GM13976 (cell line): ENCODE measurements at regions not wholly inside any gene's neighbourhood (a gene's known extent, or its start where the extent isn't known, plus 50 kb on each side); places are given as distances from the start of the nearest gene placed in this dataset.
"Not testable (repeated sequence)": the region's sequence is repeated elsewhere in the genome, so short reads cannot be mapped to it uniquely, and the experiment has no call there.

Experiments used
- DNase-seq: peaks from one replicate; pipeline ENCODE4 v3.0.0; 2012; ENCODE audit warnings: low spot score
- in situ Hi-C: fragments of 300-500 bp; cut with MboI; formaldehyde crosslinking; loops from one replicate; pipeline ENCODE4 v1.12.0; 2022; ENCODE audit warnings: low sequenced_read_pairs, mixed read lengths, inconsistent platforms; ENCODE audit not compliant: unreplicated experiment
- TF ChIP-seq, protein P1 (sequence below): IDR thresholded peaks from 2 replicates; pipeline ENCODE4 v1.5.1; 2012; ENCODE audit warnings: borderline replicate concordance, mild to moderate bottlenecking; ENCODE audit not compliant: insufficient read depth; ENCODE audit errors: extremely low read depth, missing control alignments, control extremely low read depth

GRCh38 chr2:58476556-58476955 is 235.4 kb upstream of the FANCL start:
- in situ Hi-C loops: no loop called here
- TF ChIP-seq, protein P1, sequence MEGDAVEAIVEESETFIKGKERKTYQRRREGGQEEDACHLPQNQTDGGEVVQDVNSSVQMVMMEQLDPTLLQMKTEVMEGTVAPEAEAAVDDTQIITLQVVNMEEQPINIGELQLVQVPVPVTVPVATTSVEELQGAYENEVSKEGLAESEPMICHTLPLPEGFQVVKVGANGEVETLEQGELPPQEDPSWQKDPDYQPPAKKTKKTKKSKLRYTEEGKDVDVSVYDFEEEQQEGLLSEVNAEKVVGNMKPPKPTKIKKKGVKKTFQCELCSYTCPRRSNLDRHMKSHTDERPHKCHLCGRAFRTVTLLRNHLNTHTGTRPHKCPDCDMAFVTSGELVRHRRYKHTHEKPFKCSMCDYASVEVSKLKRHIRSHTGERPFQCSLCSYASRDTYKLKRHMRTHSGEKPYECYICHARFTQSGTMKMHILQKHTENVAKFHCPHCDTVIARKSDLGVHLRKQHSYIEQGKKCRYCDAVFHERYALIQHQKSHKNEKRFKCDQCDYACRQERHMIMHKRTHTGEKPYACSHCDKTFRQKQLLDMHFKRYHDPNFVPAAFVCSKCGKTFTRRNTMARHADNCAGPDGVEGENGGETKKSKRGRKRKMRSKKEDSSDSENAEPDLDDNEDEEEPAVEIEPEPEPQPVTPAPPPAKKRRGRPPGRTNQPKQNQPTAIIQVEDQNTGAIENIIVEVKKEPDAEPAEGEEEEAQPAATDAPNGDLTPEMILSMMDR: no peak
- DNase-seq: no peak

GRCh38 chr2:58475756-58476155 is 234.6 kb upstream of the FANCL start:
- in situ Hi-C loops: no loop called here
- TF ChIP-seq, protein P1: no peak
- DNase-seq: no peak

GRCh38 chr2:58473165-58473564 is 232.0 kb upstream of the FANCL start:
- in situ Hi-C loops: no loop called here
- DNase-seq: no peak
- TF ChIP-seq, protein P1: no peak

- TF ChIP-seq, protein P1: no peak
- peak; percentile 11 for DNase-seq
- in situ Hi-C loops: no loop called here
Measured at GRCh38 chr2:58466804-58467203, 225.7 kb upstream of the FANCL start.

- in situ Hi-C loops, DNase-seq: not testable (repeated sequence)
Measured at GRCh38 chr2:58466021-58466420, 224.9 kb upstream of the FANCL start.

GRCh38 chr2:58460670-58461069 is 219.5 kb upstream of the FANCL start:
- in situ Hi-C loops: no loop called here
- DNase-seq: no peak
- TF ChIP-seq, protein P1: no peak

DNA sequence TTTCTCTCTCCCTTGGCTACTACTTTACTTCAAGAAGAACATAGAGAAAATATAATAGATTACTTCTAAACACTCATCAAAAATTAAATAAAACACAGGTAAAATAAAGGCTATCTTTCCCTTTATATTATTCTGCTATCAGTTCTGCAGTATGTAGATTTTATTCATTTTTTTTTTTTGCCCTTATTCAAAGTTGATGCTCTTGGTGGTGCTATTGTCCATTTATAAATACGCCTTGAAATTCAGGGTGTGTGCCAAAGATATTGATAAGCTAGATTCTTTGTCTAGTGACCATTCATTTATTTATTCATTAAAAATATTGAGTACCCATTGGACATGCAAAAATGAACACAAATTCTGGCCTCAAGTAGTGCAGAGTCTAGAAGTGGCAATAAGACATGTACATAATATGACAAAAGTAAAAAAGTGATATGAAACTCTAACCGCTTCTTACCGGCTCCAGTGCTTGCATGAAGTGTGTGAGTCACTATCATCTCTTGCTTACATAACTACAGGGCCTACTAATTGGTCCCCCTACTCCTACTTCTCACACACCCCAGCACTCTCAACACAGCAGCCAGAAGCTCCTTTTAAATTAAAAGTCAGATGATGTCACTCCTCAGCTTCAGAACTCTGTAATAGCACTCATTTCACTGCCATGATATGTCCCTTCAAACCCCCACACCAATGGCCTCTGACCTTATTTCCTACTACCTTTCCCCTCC is 208.3 kb upstream of the FANCL start:
- in situ Hi-C loops: no loop called here
- DNase-seq: peak; percentile 61
- TF ChIP-seq, protein P1: no peak
